Endothelial cell (in vitro differentiated cells): ENCODE measurements at regions not wholly inside any gene's neighbourhood (a gene's known extent, or its start where the extent isn't known, plus 50 kb on each side); places are given as distances from the start of the nearest gene placed in this dataset.

ENCODE experiments used
- DNase-seq: peaks from one replicate; pipeline ENCODE4 v3.0.0; 2021; ENCODE audit warnings: low spot score
- H3K27ac Mint-ChIP-seq: one replicate; pipeline ENCODE4 v1.8.0; 2021; ENCODE audit warnings: mixed read lengths, inconsistent platforms; ENCODE audit not compliant: unreplicated experiment
- H3K27me3 Mint-ChIP-seq: one replicate; pipeline ENCODE4 v1.8.0; 2021; ENCODE audit warnings: mild to moderate bottlenecking, moderate library complexity, mixed read lengths, inconsistent platforms; ENCODE audit not compliant: unreplicated experiment
- H3K36me3 Mint-ChIP-seq: one replicate; pipeline ENCODE4 v1.8.0; 2021; ENCODE audit warnings: mild to moderate bottlenecking, low read depth, mixed read lengths, inconsistent platforms; ENCODE audit not compliant: unreplicated experiment
- H3K4me1 Mint-ChIP-seq: one replicate; pipeline ENCODE4 v1.8.0; 2021; ENCODE audit warnings: mild to moderate bottlenecking, mixed read lengths, inconsistent platforms; ENCODE audit not compliant: unreplicated experiment
- H3K4me3 Mint-ChIP-seq: one replicate; pipeline ENCODE4 v1.8.0; 2021; ENCODE audit warnings: mild to moderate bottlenecking, mixed read lengths, inconsistent platforms; ENCODE audit not compliant: unreplicated experiment
- H3K9me3 Mint-ChIP-seq: one replicate; pipeline ENCODE4 v1.8.0; 2021; ENCODE audit warnings: mixed read lengths, inconsistent platforms; ENCODE audit not compliant: unreplicated experiment
- TF ChIP-seq, protein P1 (sequence below): fragments of 200-600 bp; sonication (generic); IDR thresholded peaks from one replicate; pipeline ENCODE4 v1.5.0; 2021; ENCODE audit warnings: antibody characterized with exemption; ENCODE audit not compliant: unreplicated experiment

- H3K27ac Mint-ChIP-seq = no peak overlapping the region
Observed at GRCh38 chr3:14261229-14261628, 82.6 kb downstream of the LSM3 start.

DNA sequence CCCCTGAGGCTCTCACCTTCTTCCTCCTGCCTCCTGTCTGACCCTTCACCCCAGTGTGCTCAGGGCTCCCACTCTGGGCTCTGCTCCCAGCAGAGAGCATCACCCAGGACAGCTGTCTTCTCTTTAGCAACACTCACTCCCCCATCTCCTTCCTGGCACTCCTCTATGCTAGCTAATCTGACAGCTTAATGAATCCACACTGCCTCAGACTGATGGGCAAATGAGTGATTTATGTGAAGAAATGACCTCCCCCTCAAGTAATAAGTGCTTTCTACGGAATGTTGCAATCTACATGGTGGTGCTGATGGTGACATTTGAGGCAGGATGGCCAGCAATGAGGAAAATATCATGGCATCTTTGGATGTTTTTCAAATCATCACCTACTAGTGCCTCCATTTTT is 83.6 kb downstream of the LSM3 start:
- Mint-ChIP-seq H3K4me3 (no peak overlapping the region), H3K27ac (no peak overlapping the region), H3K36me3 (no peaks in the 10 kb centered on the region), H3K9me3 (no peaks in the 10 kb centered on the region), H3K27me3 (peaks cover 6% of the 10 kb centered on the region), H3K4me1 (peaks cover 3% of the 10 kb centered on the region)
- DNase-seq = no peak
- TF ChIP-seq, protein P1, sequence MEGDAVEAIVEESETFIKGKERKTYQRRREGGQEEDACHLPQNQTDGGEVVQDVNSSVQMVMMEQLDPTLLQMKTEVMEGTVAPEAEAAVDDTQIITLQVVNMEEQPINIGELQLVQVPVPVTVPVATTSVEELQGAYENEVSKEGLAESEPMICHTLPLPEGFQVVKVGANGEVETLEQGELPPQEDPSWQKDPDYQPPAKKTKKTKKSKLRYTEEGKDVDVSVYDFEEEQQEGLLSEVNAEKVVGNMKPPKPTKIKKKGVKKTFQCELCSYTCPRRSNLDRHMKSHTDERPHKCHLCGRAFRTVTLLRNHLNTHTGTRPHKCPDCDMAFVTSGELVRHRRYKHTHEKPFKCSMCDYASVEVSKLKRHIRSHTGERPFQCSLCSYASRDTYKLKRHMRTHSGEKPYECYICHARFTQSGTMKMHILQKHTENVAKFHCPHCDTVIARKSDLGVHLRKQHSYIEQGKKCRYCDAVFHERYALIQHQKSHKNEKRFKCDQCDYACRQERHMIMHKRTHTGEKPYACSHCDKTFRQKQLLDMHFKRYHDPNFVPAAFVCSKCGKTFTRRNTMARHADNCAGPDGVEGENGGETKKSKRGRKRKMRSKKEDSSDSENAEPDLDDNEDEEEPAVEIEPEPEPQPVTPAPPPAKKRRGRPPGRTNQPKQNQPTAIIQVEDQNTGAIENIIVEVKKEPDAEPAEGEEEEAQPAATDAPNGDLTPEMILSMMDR = no peak

More at GRCh38 chr3:14261229-14261628, 82.6 kb downstream of the LSM3 start:
- Mint-ChIP-seq H3K27me3 (peaks cover 6% of the 10 kb centered on the region), H3K4me3 (no peak overlapping the region), H3K9me3 (no peaks in the 10 kb centered on the region), H3K36me3 (no peaks in the 10 kb centered on the region), H3K4me1 (peaks cover 3% of the 10 kb centered on the region)
- DNase-seq = peak; percentile 92
- TF ChIP-seq, protein P1 = peak; percentile 94

DNA sequence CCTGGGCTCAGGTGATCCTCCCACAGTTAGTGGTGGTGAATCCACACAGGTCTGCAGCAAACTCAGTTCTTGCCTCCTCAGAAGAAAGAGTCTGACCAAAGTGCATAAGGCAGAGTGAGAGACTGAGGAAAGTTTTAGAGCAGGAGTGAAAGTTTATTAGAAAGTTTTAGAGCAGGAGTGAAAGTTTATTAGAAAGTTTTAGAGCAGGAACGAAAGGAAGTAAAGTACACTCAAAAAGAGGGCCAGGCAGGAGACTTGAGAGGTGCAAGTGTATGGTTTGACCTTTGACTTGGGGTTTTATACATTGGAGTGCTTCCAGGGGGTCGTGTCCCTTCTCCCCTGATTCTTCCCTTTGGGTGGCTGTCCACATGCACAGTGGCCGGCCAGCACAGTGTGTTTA is 84.2 kb downstream of the LSM3 start:
- H3K27ac Mint-ChIP-seq = no peak overlapping the region
- H3K4me3 Mint-ChIP-seq = no peak overlapping the region

GRCh38 chr3:14263317-14264005 is 84.8 kb downstream of the LSM3 start:
- DNase-seq = no peak
- TF ChIP-seq, protein P1 = no peak
- Mint-ChIP-seq H3K36me3 (no peaks in the 10 kb centered on the region), H3K9me3 (no peaks in the 10 kb centered on the region), H3K4me1 (peaks cover 3% of the 10 kb centered on the region), H3K4me3 (no peak overlapping the region), H3K27ac (no peak overlapping the region), H3K27me3 (peaks cover 6% of the 10 kb centered on the region)

More for the DNA sequence above, 84.2 kb downstream of the LSM3 start:
- TF ChIP-seq, protein P1 = no peak
- DNase-seq = no peak
- peaks cover 6% of the 10 kb centered on the region for H3K27me3 Mint-ChIP-seq
- peaks cover 3% of the 10 kb centered on the region for H3K4me1 Mint-ChIP-seq
- no peaks in the 10 kb centered on the region for H3K36me3 Mint-ChIP-seq
- no peaks in the 10 kb centered on the region for H3K9me3 Mint-ChIP-seq

- DNase-seq = no peak
- Mint-ChIP-seq H3K4me3 (no peak overlapping the region), H3K4me1 (no peaks in the 10 kb centered on the region), H3K36me3 (no peaks in the 10 kb centered on the region), H3K9me3 (no peaks in the 10 kb centered on the region), H3K27ac (no peak overlapping the region), H3K27me3 (peaks cover 4% of the 10 kb centered on the region)
- TF ChIP-seq, protein P1 = no peak
Observed at GRCh38 chr3:14265246-14265962, 86.8 kb downstream of the LSM3 start.
